Liver (tissue), 8 donors: ENCODE measurements at regions not wholly inside any gene's neighbourhood (a gene's known extent, or its start where the extent isn't known, plus 50 kb on each side); places are given as distances from the start of the nearest gene placed in this dataset.

Experiments used
- DNase-seq: peaks from one replicate; pipeline ENCODE4 v3.0.0-alpha.2; 2017; ENCODE audit warnings: low spot score
- H3K27ac ChIP-seq, 2 donors: one replicate each; pipeline ENCODE4 v1.7.0; 2013; ENCODE audit warnings: inconsistent platforms in 2 of 2, low read length in 2 of 2, control low read depth in 1 of 2, low read depth in 1 of 2, mild to moderate bottlenecking in 1 of 2
- H3K27me3 ChIP-seq, 4 donors: one replicate each; pipeline versions ENCODE4 v1.6.1 to v1.7.0; 2013; ENCODE audit warnings: low read length in 3 of 4, inconsistent platforms in 1 of 4, mild to moderate bottlenecking in 1 of 4, moderate library complexity in 1 of 4; ENCODE audit not compliant: control insufficient read depth in 4 of 4, insufficient read depth in 4 of 4
- H3K36me3 ChIP-seq, 4 donors: one replicate each; pipeline versions ENCODE4 v1.6.1 to v1.7.0; 2013; ENCODE audit warnings: low read length in 3 of 4, mild to moderate bottlenecking in 3 of 4, low read depth in 1 of 4, moderate library complexity in 1 of 4; ENCODE audit not compliant: control insufficient read depth in 4 of 4, insufficient read depth in 3 of 4
- H3K4me1 ChIP-seq, 4 donors: one replicate each; pipeline versions ENCODE4 v1.6.1 to v1.7.0; 2013; ENCODE audit warnings: low read length in 3 of 4, mild to moderate bottlenecking in 3 of 4, moderate library complexity in 1 of 4; ENCODE audit not compliant: control insufficient read depth in 4 of 4, insufficient read depth in 4 of 4
- H3K4me3 ChIP-seq, 3 donors: one replicate each; pipeline versions ENCODE4 v1.6.1 to v1.7.0; 2013; ENCODE audit warnings: low read length in 3 of 3, control low read depth in 1 of 3, low read depth in 1 of 3, mild to moderate bottlenecking in 1 of 3
- H3K9ac ChIP-seq, 2 donors: one replicate each; pipeline ENCODE4 v1.7.0; 2013; ENCODE audit warnings: low read length in 2 of 2, mild to moderate bottlenecking in 2 of 2, moderate library complexity in 2 of 2, control low read depth in 1 of 2, low read depth in 1 of 2
- H3K9me3 ChIP-seq, 4 donors: one replicate each; pipeline versions ENCODE4 v1.6.1 to v1.7.0; 2013; ENCODE audit warnings: low read length in 3 of 4; ENCODE audit not compliant: control insufficient read depth in 4 of 4
- EGR1 ChIP-seq, 2 donors: IDR thresholded peaks; 2 replicates each; pipeline ENCODE4 v1.6.1; 2016 to 2018; ENCODE audit warnings: antibody characterized with exemption in 2 of 2, low read depth in 2 of 2
- FOXA1 ChIP-seq: IDR thresholded peaks from 2 replicates; pipeline ENCODE4 v1.6.1; 2016; ENCODE audit warnings: antibody characterized with exemption
- FOXA2 ChIP-seq: IDR thresholded peaks from 2 replicates; pipeline ENCODE4 v1.6.1; 2016; ENCODE audit warnings: antibody characterized with exemption
- GABPA ChIP-seq, 2 donors: IDR thresholded peaks in 1 of 2; conservative IDR thresholded peaks in 1 of 2; 2 replicates each; pipeline ENCODE4 v1.6.1; 2016; ENCODE audit warnings: antibody characterized with exemption in 2 of 2, mild to moderate bottlenecking in 1 of 2, moderate library complexity in 1 of 2
- HNF4A ChIP-seq, 2 donors: conservative IDR thresholded peaks; 2 replicates each; pipeline ENCODE4 v1.6.1; 2016; ENCODE audit warnings: antibody characterized with exemption in 2 of 2, mild to moderate bottlenecking in 2 of 2
- HNF4G ChIP-seq: IDR thresholded peaks from 2 replicates; pipeline ENCODE4 v1.6.1; 2016; ENCODE audit warnings: antibody characterized with exemption
- RAD21 ChIP-seq, 2 donors: IDR thresholded peaks; 2 replicates each; pipeline ENCODE4 v1.6.1; 2016; ENCODE audit warnings: antibody characterized with exemption in 2 of 2, mild to moderate bottlenecking in 2 of 2
- RXRA ChIP-seq, 2 donors: IDR thresholded peaks; 2 replicates each; pipeline ENCODE4 v1.6.1; 2017 to 2018; ENCODE audit warnings: antibody characterized with exemption in 2 of 2, mild to moderate bottlenecking in 1 of 2
- SP1 ChIP-seq: IDR thresholded peaks from 2 replicates; pipeline ENCODE4 v1.6.1; 2018; ENCODE audit warnings: antibody characterized with exemption, mild to moderate bottlenecking
- TAF1 ChIP-seq: conservative IDR thresholded peaks from 2 replicates; pipeline ENCODE4 v1.6.1; 2016; ENCODE audit warnings: antibody characterized with exemption, mild to moderate bottlenecking
- YY1 ChIP-seq: IDR thresholded peaks from 2 replicates; pipeline ENCODE4 v1.6.1; 2016; ENCODE audit warnings: antibody characterized with exemption, mild to moderate bottlenecking
- WGBS: extraction: QIAGEN DNeasy Blood & Tissue Kit; methylation state at CpG from one replicate; pipeline ENCODE4 v1.1.7; 2013; 5-methylcytosine and 5-hydroxymethylcytosine counted together
- TF ChIP-seq, protein P1 (sequence below): IDR thresholded peaks from 2 replicates; pipeline ENCODE4 v1.6.1; 2016; ENCODE audit warnings: antibody characterized with exemption
- TF ChIP-seq, protein P2 (sequence below): IDR thresholded peaks from 2 replicates; pipeline ENCODE4 v1.6.1; 2016; ENCODE audit warnings: antibody characterized with exemption
- TF ChIP-seq, protein P3 (sequence below): fragments of 150-350 bp; IDR thresholded peaks from 2 replicates; pipeline ENCODE4 v1.5.1; 2017; ENCODE audit warnings: improper control_type of control experiment, low read depth, low read length; ENCODE audit not compliant: missing input control
- TF ChIP-seq, protein P4 (sequence below): IDR thresholded peaks from 2 replicates; pipeline ENCODE4 v1.6.1; 2016; ENCODE audit warnings: antibody characterized with exemption
- TF ChIP-seq, protein P5 (sequence below): IDR thresholded peaks from 2 replicates; pipeline ENCODE4 v1.6.1; 2016; ENCODE audit warnings: antibody characterized with exemption, mild to moderate bottlenecking
- donor health status: healthy.
- donor health status: healthy.
- donor health status: healthy.
- donor health status: healthy.
- donor health status: healthy.

DNA sequence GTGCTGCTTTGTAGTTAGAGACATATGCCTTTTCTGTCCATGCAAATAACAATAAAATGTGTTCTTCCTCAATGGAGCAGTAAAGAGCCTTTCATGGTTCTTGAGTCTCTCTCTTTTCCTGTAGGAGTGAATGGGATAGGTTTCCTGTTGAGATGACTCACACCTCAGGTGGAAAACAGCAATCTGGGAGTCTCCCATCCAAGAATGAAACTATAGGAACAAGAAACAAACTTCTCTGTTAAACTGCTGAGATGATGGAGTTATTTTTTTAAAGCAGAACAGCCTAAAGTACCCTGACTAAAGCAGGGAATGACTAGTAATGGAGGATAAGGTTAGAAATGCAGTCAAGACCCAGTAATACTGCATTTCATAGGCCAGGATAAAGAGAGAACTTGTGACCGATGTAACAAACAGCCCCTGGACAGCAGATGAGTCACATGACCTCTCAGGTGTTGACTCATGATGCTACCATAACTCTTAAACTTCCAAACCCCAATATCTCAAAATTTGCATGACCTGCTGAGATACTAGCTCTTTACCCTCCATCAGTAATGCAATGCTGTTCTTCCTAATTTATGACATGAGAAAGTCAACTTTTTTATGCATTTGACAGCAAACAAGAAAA lies 548.9 kb downstream of the CBLN4 start:
- 88% methylated on average over 1 of the region's 1 CpG for WGBS
- TF ChIP-seq HNF4G = no peak
- no peak for TF ChIP-seq TAF1
- no peak for TF ChIP-seq SP1
- TF ChIP-seq FOXA1 = no peak
- TF ChIP-seq GABPA (IDR thresholded peaks at IDR 0.05 in 1 of 2, conservative IDR thresholded peaks at IDR 0.05 in 1 of 2) = no peak
- TF ChIP-seq, protein P1, sequence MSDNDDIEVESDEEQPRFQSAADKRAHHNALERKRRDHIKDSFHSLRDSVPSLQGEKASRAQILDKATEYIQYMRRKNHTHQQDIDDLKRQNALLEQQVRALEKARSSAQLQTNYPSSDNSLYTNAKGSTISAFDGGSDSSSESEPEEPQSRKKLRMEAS = no peak
- TF ChIP-seq, protein P2, sequence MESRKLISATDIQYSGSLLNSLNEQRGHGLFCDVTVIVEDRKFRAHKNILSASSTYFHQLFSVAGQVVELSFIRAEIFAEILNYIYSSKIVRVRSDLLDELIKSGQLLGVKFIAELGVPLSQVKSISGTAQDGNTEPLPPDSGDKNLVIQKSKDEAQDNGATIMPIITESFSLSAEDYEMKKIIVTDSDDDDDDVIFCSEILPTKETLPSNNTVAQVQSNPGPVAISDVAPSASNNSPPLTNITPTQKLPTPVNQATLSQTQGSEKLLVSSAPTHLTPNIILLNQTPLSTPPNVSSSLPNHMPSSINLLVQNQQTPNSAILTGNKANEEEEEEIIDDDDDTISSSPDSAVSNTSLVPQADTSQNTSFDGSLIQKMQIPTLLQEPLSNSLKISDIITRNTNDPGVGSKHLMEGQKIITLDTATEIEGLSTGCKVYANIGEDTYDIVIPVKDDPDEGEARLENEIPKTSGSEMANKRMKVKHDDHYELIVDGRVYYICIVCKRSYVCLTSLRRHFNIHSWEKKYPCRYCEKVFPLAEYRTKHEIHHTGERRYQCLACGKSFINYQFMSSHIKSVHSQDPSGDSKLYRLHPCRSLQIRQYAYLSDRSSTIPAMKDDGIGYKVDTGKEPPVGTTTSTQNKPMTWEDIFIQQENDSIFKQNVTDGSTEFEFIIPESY = no peak
- TF ChIP-seq, protein P3, sequence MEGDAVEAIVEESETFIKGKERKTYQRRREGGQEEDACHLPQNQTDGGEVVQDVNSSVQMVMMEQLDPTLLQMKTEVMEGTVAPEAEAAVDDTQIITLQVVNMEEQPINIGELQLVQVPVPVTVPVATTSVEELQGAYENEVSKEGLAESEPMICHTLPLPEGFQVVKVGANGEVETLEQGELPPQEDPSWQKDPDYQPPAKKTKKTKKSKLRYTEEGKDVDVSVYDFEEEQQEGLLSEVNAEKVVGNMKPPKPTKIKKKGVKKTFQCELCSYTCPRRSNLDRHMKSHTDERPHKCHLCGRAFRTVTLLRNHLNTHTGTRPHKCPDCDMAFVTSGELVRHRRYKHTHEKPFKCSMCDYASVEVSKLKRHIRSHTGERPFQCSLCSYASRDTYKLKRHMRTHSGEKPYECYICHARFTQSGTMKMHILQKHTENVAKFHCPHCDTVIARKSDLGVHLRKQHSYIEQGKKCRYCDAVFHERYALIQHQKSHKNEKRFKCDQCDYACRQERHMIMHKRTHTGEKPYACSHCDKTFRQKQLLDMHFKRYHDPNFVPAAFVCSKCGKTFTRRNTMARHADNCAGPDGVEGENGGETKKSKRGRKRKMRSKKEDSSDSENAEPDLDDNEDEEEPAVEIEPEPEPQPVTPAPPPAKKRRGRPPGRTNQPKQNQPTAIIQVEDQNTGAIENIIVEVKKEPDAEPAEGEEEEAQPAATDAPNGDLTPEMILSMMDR = no peak
- no peak for TF ChIP-seq RAD21 (IDR thresholded peaks at IDR 0.05)
- TF ChIP-seq FOXA2 = no peak
- no peak for TF ChIP-seq EGR1 (IDR thresholded peaks at IDR 0.05; ENCODE audit: low read depth in 2 of 2)
- TF ChIP-seq, protein P4, sequence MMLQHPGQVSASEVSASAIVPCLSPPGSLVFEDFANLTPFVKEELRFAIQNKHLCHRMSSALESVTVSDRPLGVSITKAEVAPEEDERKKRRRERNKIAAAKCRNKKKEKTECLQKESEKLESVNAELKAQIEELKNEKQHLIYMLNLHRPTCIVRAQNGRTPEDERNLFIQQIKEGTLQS = no peak
- TF ChIP-seq, protein P5, sequence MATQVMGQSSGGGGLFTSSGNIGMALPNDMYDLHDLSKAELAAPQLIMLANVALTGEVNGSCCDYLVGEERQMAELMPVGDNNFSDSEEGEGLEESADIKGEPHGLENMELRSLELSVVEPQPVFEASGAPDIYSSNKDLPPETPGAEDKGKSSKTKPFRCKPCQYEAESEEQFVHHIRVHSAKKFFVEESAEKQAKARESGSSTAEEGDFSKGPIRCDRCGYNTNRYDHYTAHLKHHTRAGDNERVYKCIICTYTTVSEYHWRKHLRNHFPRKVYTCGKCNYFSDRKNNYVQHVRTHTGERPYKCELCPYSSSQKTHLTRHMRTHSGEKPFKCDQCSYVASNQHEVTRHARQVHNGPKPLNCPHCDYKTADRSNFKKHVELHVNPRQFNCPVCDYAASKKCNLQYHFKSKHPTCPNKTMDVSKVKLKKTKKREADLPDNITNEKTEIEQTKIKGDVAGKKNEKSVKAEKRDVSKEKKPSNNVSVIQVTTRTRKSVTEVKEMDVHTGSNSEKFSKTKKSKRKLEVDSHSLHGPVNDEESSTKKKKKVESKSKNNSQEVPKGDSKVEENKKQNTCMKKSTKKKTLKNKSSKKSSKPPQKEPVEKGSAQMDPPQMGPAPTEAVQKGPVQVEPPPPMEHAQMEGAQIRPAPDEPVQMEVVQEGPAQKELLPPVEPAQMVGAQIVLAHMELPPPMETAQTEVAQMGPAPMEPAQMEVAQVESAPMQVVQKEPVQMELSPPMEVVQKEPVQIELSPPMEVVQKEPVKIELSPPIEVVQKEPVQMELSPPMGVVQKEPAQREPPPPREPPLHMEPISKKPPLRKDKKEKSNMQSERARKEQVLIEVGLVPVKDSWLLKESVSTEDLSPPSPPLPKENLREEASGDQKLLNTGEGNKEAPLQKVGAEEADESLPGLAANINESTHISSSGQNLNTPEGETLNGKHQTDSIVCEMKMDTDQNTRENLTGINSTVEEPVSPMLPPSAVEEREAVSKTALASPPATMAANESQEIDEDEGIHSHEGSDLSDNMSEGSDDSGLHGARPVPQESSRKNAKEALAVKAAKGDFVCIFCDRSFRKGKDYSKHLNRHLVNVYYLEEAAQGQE = no peak
- TF ChIP-seq YY1 = no peak
- no peak for DNase-seq
- Histone ChIP-seq H3K36me3 (no peaks in the 10 kb centered on the region), H3K9ac (no peak overlapping the region), H3K27ac (no peak overlapping the region), H3K9me3 (no peaks in the 10 kb centered on the region), H3K27me3 (no peaks in the 10 kb centered on the region), H3K4me3 (no peak overlapping the region), H3K4me1 (no peaks in the 10 kb centered on the region)

DNA sequence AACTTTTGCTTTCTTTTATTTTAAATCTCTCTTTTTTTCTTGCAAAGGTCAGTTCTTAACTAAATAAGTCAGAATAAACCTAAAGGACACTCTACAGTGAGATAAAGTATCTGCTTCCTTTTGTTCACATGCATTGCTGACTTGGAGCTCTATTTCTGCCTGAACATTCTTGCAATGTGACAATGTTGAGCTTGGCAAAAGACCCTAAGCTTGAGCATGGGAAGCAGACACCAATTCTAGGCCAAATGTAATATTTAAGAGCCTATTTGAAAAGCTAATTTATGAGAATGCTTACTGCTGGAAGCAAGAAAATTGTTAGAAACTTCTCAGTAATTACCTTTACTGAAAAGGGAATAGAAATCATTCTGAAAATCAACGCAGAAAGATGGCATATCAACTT lies 556.2 kb downstream of the CBLN4 start:
- Histone ChIP-seq H3K36me3 (no peaks in the 10 kb centered on the region), H3K4me3 (no peak overlapping the region), H3K9ac (no peak overlapping the region), H3K27me3 (no peaks in the 10 kb centered on the region), H3K9me3 (no peaks in the 10 kb centered on the region), H3K4me1 (no peaks in the 10 kb centered on the region), H3K27ac (no peak overlapping the region)
- no peak for DNase-seq
- TF ChIP-seq HNF4A (conservative IDR thresholded peaks at IDR 0.05) (no peak), SP1 (no peak), RXRA (IDR thresholded peaks at IDR 0.05) (no peak)
- TF ChIP-seq, protein P5 = no peak
- 76% methylated on average over 1 of the region's 1 CpG for WGBS
